GM12874 (cell line): ENCODE measurements at regions not wholly inside any gene's neighbourhood (a gene's known extent, or its start where the extent isn't known, plus 50 kb on each side); places are given as distances from the start of the nearest gene placed in this dataset.

Experiments
- CTCF ChIP-seq: IDR thresholded peaks from 2 replicates; pipeline ENCODE4 v1.5.1; 2011; ENCODE audit warnings: low read depth, mild to moderate bottlenecking, control low read depth, low read length, moderate library complexity; ENCODE audit not compliant: insufficient read depth

GRCh38 chr7:17532861-17533404 lies 234.5 kb downstream of the AHR start:
- TF ChIP-seq CTCF = no peak

- no peak for TF ChIP-seq CTCF
Observed at GRCh38 chr7:17534348-17534747, 235.9 kb downstream of the AHR start.

- no peak for TF ChIP-seq CTCF
Observed at GRCh38 chr7:17535776-17536175, 237.3 kb downstream of the AHR start.

GRCh38 chr7:17544401-17544800 lies 245.9 kb downstream of the AHR start:
- TF ChIP-seq CTCF = no peak

GRCh38 chr7:17545348-17545747 lies 246.9 kb downstream of the AHR start:
- TF ChIP-seq CTCF = no peak

- no peak for TF ChIP-seq CTCF
Observed at GRCh38 chr7:17546189-17546588, 247.7 kb downstream of the AHR start.

- no peak for TF ChIP-seq CTCF
Observed at GRCh38 chr7:17546592-17546991, 248.1 kb downstream of the AHR start.
